Activated CD8-positive, alpha-beta T cell treated with anti-CD3 and anti-CD28 coated beads, Interleukin-2, amount 10 ng/mL, durations not matched to agents 7 days and 5 days (primary cell): ENCODE measurements at regions not wholly inside any gene's neighbourhood (a gene's known extent, or its start where the extent isn't known, plus 50 kb on each side); places are given as distances from the start of the nearest gene placed in this dataset.

Experiments
- ATAC-seq: fragments of 150-1000 bp; cut with Tn5 transposase; one replicate; pipeline ENCODE4 v1.10.0; 2021; ENCODE audit warnings: moderate library complexity
- CTCF ChIA-PET: fragments of 350-600 bp; sonication (Branson Sonifier 250); formaldehyde crosslinking; loops from one replicate; lab custom pipeline; 2021; ENCODE audit warnings: antibody characterized with exemption; lab: Charles Lee
- POLR2A ChIA-PET: fragments of 350-600 bp; sonication (Branson Sonifier 250); formaldehyde crosslinking; loops from one replicate; lab custom pipeline; 2021; ENCODE audit warnings: antibody characterized with exemption; lab: Charles Lee
- DNase-seq: peaks from one replicate; pipeline ENCODE4 v3.0.0-alpha.2; 2020
- H3K27ac Mint-ChIP-seq: one replicate; pipeline ENCODE4 v1.8.0; 2021; ENCODE audit warnings: mild to moderate bottlenecking, mixed read lengths
- H3K27me3 Mint-ChIP-seq: one replicate; pipeline ENCODE4 v1.8.0; 2021; ENCODE audit warnings: low read depth, mixed read lengths
- H3K36me3 Mint-ChIP-seq: one replicate; pipeline ENCODE4 v1.8.0; 2021; ENCODE audit warnings: low read depth, mixed read lengths
- H3K4me1 Mint-ChIP-seq: one replicate; pipeline ENCODE4 v1.8.0; 2021; ENCODE audit warnings: low read depth, mixed read lengths
- H3K4me3 Mint-ChIP-seq: one replicate; pipeline ENCODE4 v1.8.0; 2021; ENCODE audit warnings: mild to moderate bottlenecking, mixed read lengths
- H3K9me3 Mint-ChIP-seq: one replicate; pipeline ENCODE4 v1.8.0; 2022; ENCODE audit warnings: mixed read lengths; ENCODE audit not compliant: insufficient read depth

DNA sequence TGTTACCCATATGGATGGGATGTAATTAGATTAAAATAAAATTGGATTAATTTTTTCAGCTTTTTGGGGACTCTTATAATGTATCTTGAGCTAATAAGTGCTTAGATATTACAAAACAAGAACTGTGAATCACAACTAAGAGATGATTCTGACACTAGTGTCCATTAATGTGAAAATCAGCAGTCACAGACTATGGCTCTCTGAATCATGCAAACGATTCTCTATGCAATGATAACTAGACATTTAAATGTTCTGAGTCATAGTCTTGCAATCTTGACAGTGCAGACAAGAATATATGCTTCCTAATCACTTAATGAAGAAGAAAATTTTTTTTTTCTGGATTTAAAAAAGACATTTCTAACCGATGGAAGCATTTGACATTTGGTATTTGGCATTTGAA, 82.2 kb upstream of the OPRM1 start:
- ATAC-seq, result no peak
- Mint-ChIP-seq H3K4me3 (no peak overlapping the region), H3K27me3 (no peaks in the 10 kb centered on the region), H3K9me3 (no peaks in the 10 kb centered on the region), H3K27ac (no peak overlapping the region), H3K36me3 (no peaks in the 10 kb centered on the region), H3K4me1 (no peaks in the 10 kb centered on the region)
- POLR2A ChIA-PET, result no interaction called here
- CTCF ChIA-PET, result no interaction called here
- no peak for DNase-seq

DNA sequence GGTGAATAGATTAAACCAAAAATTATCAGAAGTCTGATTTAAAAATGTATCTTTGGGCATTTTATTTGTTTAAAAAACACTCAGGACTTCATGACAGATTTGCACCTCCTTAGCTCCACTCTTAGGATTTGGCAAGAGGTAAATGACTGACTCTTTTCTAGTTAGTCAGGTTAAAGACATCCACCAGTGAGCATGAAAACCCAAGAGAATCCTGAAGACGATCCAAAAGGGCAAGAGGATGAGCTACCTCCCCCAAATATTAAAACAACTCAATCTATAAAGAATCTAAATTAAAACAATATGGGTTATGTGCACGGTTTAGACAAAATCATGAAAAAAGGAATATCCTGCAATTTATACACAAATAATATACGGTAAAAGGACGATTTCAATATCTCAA, 89.4 kb upstream of the OPRM1 start:
- POLR2A ChIA-PET, result no interaction called here
- ATAC-seq (no peak), DNase-seq (no peak)
- Mint-ChIP-seq H3K36me3 (no peaks in the 10 kb centered on the region), H3K9me3 (no peaks in the 10 kb centered on the region), H3K27ac (no peak overlapping the region), H3K27me3 (no peaks in the 10 kb centered on the region), H3K4me1 (no peaks in the 10 kb centered on the region), H3K4me3 (no peak overlapping the region)
- CTCF ChIA-PET, result no interaction called here

DNA sequence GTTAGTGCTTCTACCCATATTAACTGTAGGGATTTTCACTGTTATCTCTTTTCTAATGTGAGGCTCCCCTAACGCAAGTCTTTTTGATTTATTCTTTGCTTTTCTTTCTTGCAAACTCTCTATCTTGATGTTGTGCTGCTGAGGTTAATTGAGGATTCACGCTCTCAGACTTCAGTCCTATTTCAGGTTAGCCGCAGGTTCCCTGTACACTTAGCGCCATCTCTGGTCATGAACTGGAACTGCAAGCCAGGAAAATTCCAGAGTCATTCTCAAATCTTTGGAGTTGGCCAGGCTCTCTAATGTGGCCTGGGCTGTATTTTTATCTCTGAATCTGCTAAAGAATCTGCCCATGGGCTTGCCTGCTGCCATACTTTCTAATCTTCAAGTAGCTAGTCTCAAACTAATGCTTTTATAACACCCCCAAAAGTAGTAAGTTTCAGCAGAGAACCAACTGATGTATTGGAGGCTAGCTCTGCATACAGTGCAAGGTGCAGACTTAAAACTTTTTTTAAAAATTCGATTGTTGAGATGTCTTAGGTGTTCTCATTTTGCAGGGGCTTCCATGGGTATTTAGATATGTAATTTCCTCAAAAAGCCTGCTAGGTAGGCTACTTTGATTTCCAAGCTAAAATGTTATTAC, 91.1 kb upstream of the OPRM1 start:
- Mint-ChIP-seq H3K27ac (no peak overlapping the region), H3K4me1 (no peaks in the 10 kb centered on the region), H3K4me3 (no peak overlapping the region), H3K27me3 (no peaks in the 10 kb centered on the region), H3K36me3 (no peaks in the 10 kb centered on the region), H3K9me3 (no peaks in the 10 kb centered on the region)
- ATAC-seq, result no peak
- POLR2A ChIA-PET, result no interaction called here
- peak; percentile 24 for DNase-seq
- CTCF ChIA-PET, result interaction anchor here (0.7 to 1.1 kb wide), 6 partner anchors 10 to 423 kb away, joined by 3 to 5 read pairs (median 3); no protein-coding TSS in a partner anchor

DNA sequence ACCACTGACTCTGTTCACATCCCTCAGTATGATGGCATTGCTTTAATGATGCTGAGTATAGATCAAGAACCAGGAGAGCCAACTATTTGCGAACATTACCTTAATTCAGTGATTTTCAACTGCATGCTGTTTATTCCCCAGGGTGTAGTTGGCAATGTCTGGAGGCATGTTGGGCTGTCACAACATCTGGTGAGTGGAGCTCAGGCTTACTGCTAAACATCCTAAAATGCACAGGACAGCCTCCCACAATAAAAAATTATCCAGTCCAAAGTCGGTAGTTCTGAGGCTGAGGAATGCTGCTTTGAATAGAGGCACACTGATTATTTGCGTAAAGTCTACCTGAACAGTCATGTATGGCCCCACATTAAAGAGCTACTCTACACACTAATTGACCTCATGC, 94.8 kb upstream of the OPRM1 start:
- DNase-seq (no peak), ATAC-seq (no peak)
- ChIA-PET POLR2A (no interaction called here), CTCF (interaction anchor here (0.6 kb wide), 1 partner anchor 650 kb away, joined by 3 read pairs; no protein-coding TSS in a partner anchor)
- H3K4me3 Mint-ChIP-seq, result no peak overlapping the region
- H3K36me3 Mint-ChIP-seq, result no peaks in the 10 kb centered on the region
- H3K27ac Mint-ChIP-seq, result no peak overlapping the region
- H3K4me1 Mint-ChIP-seq, result no peaks in the 10 kb centered on the region
- no peaks in the 10 kb centered on the region for H3K9me3 Mint-ChIP-seq
- no peaks in the 10 kb centered on the region for H3K27me3 Mint-ChIP-seq

DNA sequence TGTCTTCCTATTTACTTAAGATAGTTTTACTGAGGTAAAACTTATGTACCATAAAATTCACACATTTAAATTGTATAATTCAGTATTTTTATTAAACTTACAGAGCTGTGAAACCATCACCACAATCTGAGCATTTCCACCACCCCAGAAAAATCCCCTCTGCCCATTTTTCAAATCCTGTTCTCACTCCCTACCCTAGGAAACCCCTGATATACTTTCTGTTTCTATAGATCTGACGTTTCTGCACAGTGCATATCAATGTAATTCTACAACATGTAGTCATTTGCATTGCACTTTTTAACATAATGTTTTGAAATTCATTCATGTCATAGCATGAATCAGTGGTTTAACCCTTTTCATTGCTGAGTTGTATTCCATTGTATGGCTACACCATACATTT, 96.7 kb upstream of the OPRM1 start:
- H3K9me3 Mint-ChIP-seq, result no peaks in the 10 kb centered on the region
- ATAC-seq, result no peak
- no peaks in the 10 kb centered on the region for H3K27me3 Mint-ChIP-seq
- POLR2A ChIA-PET, result no interaction called here
- CTCF ChIA-PET, result no interaction called here
- no peak overlapping the region for H3K27ac Mint-ChIP-seq
- no peaks in the 10 kb centered on the region for H3K36me3 Mint-ChIP-seq
- no peak for DNase-seq
- no peaks in the 10 kb centered on the region for H3K4me1 Mint-ChIP-seq
- no peak overlapping the region for H3K4me3 Mint-ChIP-seq

DNA sequence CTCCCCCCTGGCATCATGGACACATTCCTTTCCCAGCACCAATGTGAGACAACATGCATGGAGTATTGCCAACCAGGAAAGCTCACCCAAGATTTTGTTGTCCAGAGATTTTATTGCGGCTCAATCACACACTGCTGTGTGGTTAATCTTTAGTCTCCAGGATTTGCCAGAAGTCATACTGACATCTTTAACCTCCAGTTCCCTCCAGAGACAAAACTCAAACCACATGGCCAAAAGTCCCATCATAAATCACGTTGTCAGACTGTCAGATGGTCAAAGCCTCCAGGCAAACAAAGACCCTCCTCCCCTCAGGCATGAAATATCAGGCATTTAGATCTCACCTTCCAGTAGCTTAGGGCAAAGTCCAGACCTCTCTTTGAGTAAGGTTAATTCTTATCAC, 97.3 kb upstream of the OPRM1 start:
- DNase-seq (no peak), ATAC-seq (no peak)
- no peaks in the 10 kb centered on the region for H3K9me3 Mint-ChIP-seq
- CTCF ChIA-PET, result no interaction called here
- no peaks in the 10 kb centered on the region for H3K36me3 Mint-ChIP-seq
- H3K4me3 Mint-ChIP-seq, result no peak overlapping the region
- H3K27ac Mint-ChIP-seq, result no peak overlapping the region
- H3K4me1 Mint-ChIP-seq, result no peaks in the 10 kb centered on the region
- POLR2A ChIA-PET, result no interaction called here
- no peaks in the 10 kb centered on the region for H3K27me3 Mint-ChIP-seq

DNA sequence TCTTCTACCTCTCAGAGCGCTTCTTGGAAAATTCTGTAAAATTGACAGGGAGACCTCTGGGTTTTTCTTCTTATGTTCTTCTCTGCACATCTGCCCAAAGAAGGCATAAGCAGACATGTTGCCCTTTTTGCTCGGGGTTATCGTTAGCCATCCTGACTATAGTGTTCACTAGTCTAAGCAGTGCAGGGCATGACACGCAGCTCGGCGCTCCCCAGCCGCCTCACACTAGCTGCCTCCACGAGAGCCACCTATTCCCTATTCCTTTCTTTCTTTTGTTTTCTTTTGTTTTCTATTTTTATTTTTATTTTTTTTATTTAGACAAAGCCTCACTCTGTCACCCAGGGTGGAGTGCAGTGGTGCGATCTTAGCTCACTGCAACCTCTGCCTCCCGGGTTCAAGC, 100.2 kb upstream of the OPRM1 start:
- ChIA-PET POLR2A (no interaction called here), CTCF (no interaction called here)
- DNase-seq (no peak), ATAC-seq (no peak)
- Mint-ChIP-seq H3K9me3 (no peaks in the 10 kb centered on the region), H3K4me1 (no peaks in the 10 kb centered on the region), H3K27ac (no peak overlapping the region), H3K4me3 (no peak overlapping the region), H3K36me3 (no peaks in the 10 kb centered on the region), H3K27me3 (no peaks in the 10 kb centered on the region)

DNA sequence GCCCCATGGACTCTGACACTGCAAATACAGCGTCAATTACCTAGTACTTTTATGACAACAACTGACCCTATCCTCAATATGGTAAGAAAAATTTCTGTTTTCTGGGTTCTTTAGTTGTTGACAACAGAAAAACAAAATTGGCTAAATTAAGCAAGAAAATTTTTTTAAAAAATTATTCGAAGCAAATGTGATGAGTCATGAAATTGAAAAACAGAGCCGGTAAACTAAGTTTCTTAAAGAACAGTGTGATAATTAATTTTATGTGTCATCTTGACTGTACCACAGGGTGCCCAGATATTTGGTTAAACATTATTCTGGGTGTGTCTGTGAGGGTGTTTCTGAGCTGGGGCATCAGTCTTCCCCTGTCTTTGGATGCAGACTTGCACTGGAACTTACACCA, 107.6 kb upstream of the OPRM1 start:
- ChIA-PET POLR2A (no interaction called here), CTCF (interaction anchor here (0.6 kb wide), 1 partner anchor 21 kb away, joined by 3 read pairs; no protein-coding TSS in a partner anchor)
- DNase-seq (no peak), ATAC-seq (no peak)
- H3K4me1 Mint-ChIP-seq, result no peaks in the 10 kb centered on the region
- H3K4me3 Mint-ChIP-seq, result no peak overlapping the region
- H3K9me3 Mint-ChIP-seq, result no peaks in the 10 kb centered on the region
- no peak overlapping the region for H3K27ac Mint-ChIP-seq
- H3K27me3 Mint-ChIP-seq, result no peaks in the 10 kb centered on the region
- no peaks in the 10 kb centered on the region for H3K36me3 Mint-ChIP-seq

DNA sequence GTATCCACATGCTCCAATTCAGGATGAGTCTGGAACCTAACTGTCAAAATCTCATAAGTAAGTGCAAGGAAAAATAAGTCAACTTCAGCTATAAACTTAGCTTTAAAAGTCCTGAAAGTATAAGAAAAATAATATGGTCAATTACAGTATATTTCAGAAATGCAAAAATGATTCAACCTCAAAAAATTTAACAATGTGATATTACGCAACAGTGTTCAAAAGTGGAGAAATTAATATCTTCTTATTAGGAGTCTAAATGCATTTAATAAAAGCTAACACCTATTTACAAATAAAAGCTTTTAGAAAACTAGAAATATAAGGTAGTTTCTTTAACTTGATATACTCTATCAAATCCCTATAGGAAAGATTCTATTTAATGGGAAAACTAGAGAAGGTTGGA, 111.2 kb upstream of the OPRM1 start:
- ChIA-PET CTCF (no interaction called here), POLR2A (no interaction called here)
- no peaks in the 10 kb centered on the region for H3K27me3 Mint-ChIP-seq
- H3K4me3 Mint-ChIP-seq, result no peak overlapping the region
- no peak overlapping the region for H3K27ac Mint-ChIP-seq
- DNase-seq (no peak), ATAC-seq (no peak)
- H3K4me1 Mint-ChIP-seq, result no peaks in the 10 kb centered on the region
- no peaks in the 10 kb centered on the region for H3K9me3 Mint-ChIP-seq
- H3K36me3 Mint-ChIP-seq, result no peaks in the 10 kb centered on the region

DNA sequence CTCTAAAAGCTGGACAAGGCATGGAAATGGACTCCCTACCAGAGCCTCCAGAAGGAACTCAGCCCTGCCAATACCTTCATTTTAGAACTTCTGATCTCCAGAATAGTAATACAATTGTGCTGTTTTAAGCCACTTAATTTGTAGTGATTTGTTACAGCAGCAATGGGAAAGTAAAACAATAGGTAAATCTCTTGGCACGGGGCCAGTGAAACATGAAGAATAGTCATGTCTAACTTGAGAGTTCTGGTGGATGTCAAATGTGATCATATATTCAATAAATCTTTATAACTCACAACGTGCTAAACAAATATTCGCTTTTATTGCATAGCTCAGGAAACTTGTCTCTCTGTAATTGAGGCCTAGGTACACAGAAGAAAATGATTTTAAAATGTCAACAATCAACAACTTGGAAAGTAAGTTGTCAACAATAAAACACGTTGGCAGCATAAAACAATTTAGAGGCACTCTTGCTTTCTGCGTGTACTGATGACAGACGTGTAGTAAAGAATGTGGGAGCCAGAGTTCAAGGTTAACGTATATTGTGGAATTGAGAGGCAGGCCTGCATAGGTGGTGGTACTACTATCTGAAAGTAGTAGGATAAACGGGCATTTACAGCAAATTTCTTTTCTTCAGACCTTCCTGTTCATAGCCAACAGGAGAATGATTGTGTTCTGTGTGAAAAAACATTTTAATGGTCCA, 140.5 kb upstream of the OPRM1 start:
- ATAC-seq, result no peak
- Mint-ChIP-seq H3K27me3 (no peaks in the 10 kb centered on the region), H3K9me3 (no peaks in the 10 kb centered on the region), H3K4me3 (no peak overlapping the region), H3K36me3 (no peaks in the 10 kb centered on the region), H3K27ac (no peak overlapping the region), H3K4me1 (no peaks in the 10 kb centered on the region)
- ChIA-PET CTCF (no interaction called here), POLR2A (no interaction called here)
- no peak for DNase-seq

DNA sequence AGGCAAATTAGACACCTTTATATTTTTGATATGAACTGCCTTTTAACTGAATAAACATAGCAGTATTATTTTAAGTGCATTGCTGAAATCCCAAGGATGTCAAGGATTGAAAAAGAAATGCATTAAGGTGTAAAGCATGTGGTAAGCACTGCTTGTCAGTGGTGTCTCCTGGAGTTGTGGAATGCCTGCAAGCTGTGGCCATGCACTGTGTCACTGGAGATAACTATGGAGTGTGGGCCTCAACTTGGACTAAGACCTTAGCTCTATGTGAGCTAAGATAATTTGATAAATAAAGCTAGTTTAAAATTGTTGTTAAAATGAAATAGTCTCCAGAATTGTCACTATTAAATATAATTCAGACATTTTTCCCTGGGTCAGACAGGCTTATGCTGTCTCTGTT, 156.6 kb upstream of the OPRM1 start:
- ATAC-seq (no peak), DNase-seq (no peak)
- CTCF ChIA-PET, result no interaction called here

DNA sequence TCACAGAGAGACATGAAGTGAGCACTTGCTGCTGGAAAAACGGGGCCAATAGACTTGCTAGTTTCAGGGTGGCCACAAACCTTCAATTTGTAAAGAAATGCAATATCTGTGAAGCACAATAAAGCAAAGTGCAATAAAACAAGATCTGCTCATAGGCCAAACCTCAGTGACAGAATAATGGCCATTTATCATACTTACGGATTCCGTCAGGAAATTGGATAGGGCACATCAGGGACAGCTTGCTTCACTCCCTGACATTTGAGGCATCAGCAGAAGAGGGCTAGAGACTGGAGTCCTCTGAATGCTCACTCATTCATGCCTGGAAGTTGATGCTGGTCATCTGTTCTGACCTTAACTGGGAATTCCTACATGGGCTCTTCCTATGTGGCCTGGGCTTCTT, 165.5 kb upstream of the OPRM1 start:
- Mint-ChIP-seq H3K27ac (no peak overlapping the region), H3K4me3 (no peak overlapping the region), H3K4me1 (no peaks in the 10 kb centered on the region), H3K9me3 (peaks cover 9% of the 10 kb centered on the region), H3K36me3 (no peaks in the 10 kb centered on the region), H3K27me3 (no peaks in the 10 kb centered on the region)
- POLR2A ChIA-PET, result no interaction called here
- no peak for ATAC-seq
- CTCF ChIA-PET, result no interaction called here
- no peak for DNase-seq

More for the DNA sequence above, 156.6 kb upstream of the OPRM1 start:
- Mint-ChIP-seq H3K4me1 (no peaks in the 10 kb centered on the region), H3K27ac (no peak overlapping the region), H3K4me3 (no peak overlapping the region), H3K27me3 (no peaks in the 10 kb centered on the region), H3K9me3 (peaks cover 5% of the 10 kb centered on the region), H3K36me3 (no peaks in the 10 kb centered on the region)
- POLR2A ChIA-PET, result interaction anchor here (0.6 kb wide), 1 partner anchor 8 kb away, joined by 3 read pairs; no protein-coding TSS in a partner anchor
